Heart right ventricle (tissue), 16 donors: ENCODE measurements at regions not wholly inside any gene's neighbourhood (a gene's known extent, or its start where the extent isn't known, plus 50 kb on each side); places are given as distances from the start of the nearest gene placed in this dataset.
"Not testable (repeated sequence)": the region's sequence is repeated elsewhere in the genome, so short reads cannot be mapped to it uniquely, and the experiment has no call there.

Experiments
- ATAC-seq, 8 donors: fragments of 200-7000 bp; cut with Tn5 transposase; one replicate each; pipeline ENCODE4 v1.9.1; 2020; ENCODE audit warnings: mild to moderate bottlenecking in 8 of 8, moderate library complexity in 8 of 8, moderate number of reproducible peaks in 1 of 8
- DNase-seq, 2 donors: peaks; one replicate each; pipeline ENCODE4 v3.0.0-alpha.2; 2020
- H3K27ac ChIP-seq, 10 donors: fragments of 200-600 bp; sonication (generic) in 2 of 10; one replicate each; pipeline versions ENCODE4 v1.5.0 to v1.8.0; 2020 to 2022; ENCODE audit warnings: mild to moderate bottlenecking in 3 of 10
- H3K27me3 ChIP-seq, 7 donors: fragments of 200-600 bp; one replicate each; pipeline ENCODE4 v1.8.0; 2021 to 2022; ENCODE audit warnings: mild to moderate bottlenecking in 2 of 7
- H3K36me3 ChIP-seq, 9 donors: fragments of 200-600 bp; sonication (generic) in 1 of 9; one replicate each; pipeline versions ENCODE4 v1.5.0 to v1.8.0; 2020 to 2022; ENCODE audit warnings: mild to moderate bottlenecking in 2 of 9
- H3K4me1 ChIP-seq, 9 donors: fragments of 200-600 bp; sonication (generic) in 1 of 9; one replicate each; pipeline versions ENCODE4 v1.5.0 to v1.8.0; 2020 to 2022; ENCODE audit warnings: mild to moderate bottlenecking in 4 of 9
- H3K4me3 ChIP-seq, 10 donors: fragments of 200-600 bp; sonication (generic) in 2 of 10; one replicate each; pipeline versions ENCODE4 v1.5.0 to v1.8.0; 2020 to 2022; ENCODE audit warnings: mild to moderate bottlenecking in 7 of 10, moderate library complexity in 2 of 10
- H3K9me3 ChIP-seq, 11 donors: fragments of 200-600 bp in 10 of 11; sonication (generic) in 2 of 11; one replicate each; pipeline versions ENCODE4 v1.5.0 to v1.8.0; 2013 to 2022; ENCODE audit warnings: mild to moderate bottlenecking in 2 of 11, control low read depth in 1 of 11, moderate library complexity in 1 of 11
- CTCF ChIP-seq, 9 donors: fragments of 200-600 bp; sonication (generic) in 2 of 9; IDR thresholded peaks; one replicate each; pipeline versions ENCODE4 v1.5.0 to v1.8.0; 2021 to 2022; ENCODE audit warnings: antibody characterized with exemption in 9 of 9, mild to moderate bottlenecking in 5 of 9, moderate library complexity in 1 of 9
- WGBS, 2 donors: extraction: QIAGEN DNeasy Blood & Tissue Kit; methylation state at CpG; one replicate each; pipeline ENCODE4 v1.1.7; 2013; ENCODE audit warnings: inconsistent platforms in 1 of 2; 5-methylcytosine and 5-hydroxymethylcytosine counted together
- intact Hi-C, 10 donors: fragments of 100-400 bp; cut with DNase I; formaldehyde crosslinking; loops; one replicate each; pipeline versions ENCODE4 v1.11.1 to v1.14.2; 2022
- donor health status: Arrhythmogenic right ventricular cardiomyopathy.
- donor health status: ischemic (EF 13 %, LVEDD 7.1; RV severe dilation, severe dysfunction).
- donor health status: healthy with polysubstance abuse.
- donor health status: DM: no; HTN: yes; CAD: no.
- donor health status: DM: no; HTN: no; CAD: no.
- donor health status: ischemic (EF 25% LVEDD 6.9; RV normal size, moderate dysfunction).
- donor health status: ischemic (EF 25% LVEDD 5.7; RV mildly dilated, moderate dysfunction).
- donor health status: healthy.
- donor health status: DM: yes; HTN: yes; CAD: no.
- donor health status: Ischemic cardiomyopathy.
- donor health status: ischemic (EF 35%, LVEDD 5.7; RV mildly dilated, moderate dysfunction).
- donor health status: nonischemic (EF 11% LVEDD 7.7; RV severe dilation, severe dysfunction).
- donor health status: DM: yes; HTN: yes; CAD: no.
- donor health status: PGD.
- donor health status: ischemic (EF 29% LVEDD 5.4; RV normal size, mild dysfunction).
- donor health status: nonischemic (EF 23%, LVEDD 6.1; RV moderate dilation, normal function).

- 21 to 40% methylated on average over 44 of the region's 44 CpGs for WGBS, 2 donors
- intact Hi-C loops, result no loop called here
- peak in 1 of 8 donors; percentile 25 for ATAC-seq
- TF ChIP-seq CTCF (IDR thresholded peaks at IDR 0.05), result no peak
- H3K4me3 ChIP-seq, result peak overlapping the region in 2 of 10 donors; percentile 14 to 18
- H3K27ac ChIP-seq, result no peak overlapping the region
- no peaks in the 10 kb centered on the region for H3K4me1 ChIP-seq
- H3K36me3 ChIP-seq, result no peaks in the 10 kb centered on the region
- no peak for DNase-seq
- H3K9me3 ChIP-seq, result peaks cover 0 to 99% (median 65%) of the 10 kb centered on the region in 11 donors
- H3K27me3 ChIP-seq, result no peaks in the 10 kb centered on the region
Observed at GRCh38 chr7:56447864-56448693, 331.9 kb upstream of the NUPR2 start.

GRCh38 chr7:56420528-56420927 lies 304.3 kb upstream of the NUPR2 start:
- ATAC-seq, H3K27me3 ChIP-seq, intact Hi-C loops, H3K36me3 ChIP-seq, H3K4me1 ChIP-seq, DNase-seq, H3K4me3 ChIP-seq, H3K27ac ChIP-seq: not testable (repeated sequence)
- 83 to 95% methylated on average over 1 of the region's 1 CpG for WGBS, 2 donors
- peaks cover 0 to 26% (median 0%) of the 10 kb centered on the region in 11 donors for H3K9me3 ChIP-seq

GRCh38 chr7:56375173-56375572 lies 259.0 kb upstream of the NUPR2 start:
- intact Hi-C loops, result no loop called here
- TF ChIP-seq CTCF (IDR thresholded peaks at IDR 0.05), result no peak
- H3K9me3 ChIP-seq, result peaks cover 0 to 18% (median 4%) of the 10 kb centered on the region in 11 donors

GRCh38 chr7:56374666-56375065 lies 258.4 kb upstream of the NUPR2 start:
- peaks cover 0 to 18% (median 4%) of the 10 kb centered on the region in 11 donors for H3K9me3 ChIP-seq
- H3K4me3 ChIP-seq, H3K27ac ChIP-seq, H3K27me3 ChIP-seq, ATAC-seq, H3K4me1 ChIP-seq, DNase-seq, H3K36me3 ChIP-seq, intact Hi-C loops: not testable (repeated sequence)
- 92 to 95% methylated on average over 17 to 21 of the region's 25 CpGs for WGBS, 2 donors

More at GRCh38 chr7:56375173-56375572, 259.0 kb upstream of the NUPR2 start:
- H3K4me1 ChIP-seq, result no peaks in the 10 kb centered on the region
- H3K4me3 ChIP-seq, result no peak overlapping the region
- H3K27me3 ChIP-seq, result no peaks in the 10 kb centered on the region
- 84 to 87% methylated on average over 16 to 18 of the region's 18 CpGs for WGBS, 2 donors
- ATAC-seq (no peak), DNase-seq (no peak)
- H3K36me3 ChIP-seq, result no peaks in the 10 kb centered on the region
- H3K27ac ChIP-seq, result no peak overlapping the region

- intact Hi-C loops, H3K4me3 ChIP-seq, ATAC-seq, H3K27ac ChIP-seq, H3K4me1 ChIP-seq, H3K27me3 ChIP-seq, H3K36me3 ChIP-seq: not testable (repeated sequence)
- H3K9me3 ChIP-seq, result peaks cover 0 to 21% (median 4%) of the 10 kb centered on the region in 11 donors
- peak; percentile 79 to 84 for DNase-seq
- 90 to 95% methylated on average over 11 to 14 of the region's 24 CpGs for whole genome bisulfite sequencing, 2 donors
Observed at GRCh38 chr7:56373314-56373713, 257.1 kb upstream of the NUPR2 start.

GRCh38 chr7:56371792-56372191 lies 255.6 kb upstream of the NUPR2 start:
- H3K4me1 ChIP-seq, H3K36me3 ChIP-seq, ATAC-seq, H3K27ac ChIP-seq, H3K4me3 ChIP-seq, intact Hi-C loops, H3K27me3 ChIP-seq: not testable (repeated sequence)
- WGBS, 2 donors, result 93 to 95% methylated on average over 14 to 15 of the region's 27 CpGs
- H3K9me3 ChIP-seq, result peaks cover 0 to 27% (median 4%) of the 10 kb centered on the region in 11 donors
- DNase-seq, result peak in 1 of 2 donors; percentile 56

GRCh38 chr7:56370208-56370872 lies 254.1 kb upstream of the NUPR2 start:
- H3K27me3 ChIP-seq, intact Hi-C loops, H3K36me3 ChIP-seq, H3K4me3 ChIP-seq, H3K27ac ChIP-seq, H3K4me1 ChIP-seq, ATAC-seq, DNase-seq: not testable (repeated sequence)
- H3K9me3 ChIP-seq, result peaks cover 0 to 36% (median 4%) of the 10 kb centered on the region in 11 donors
- WGBS, 2 donors, result 93 to 94% methylated on average over 7 to 8 of the region's 43 CpGs

GRCh38 chr7:56367914-56368313 lies 251.7 kb upstream of the NUPR2 start:
- intact Hi-C loops, ATAC-seq: not testable (repeated sequence)
- WGBS, 2 donors, result 91 to 95% methylated on average over 15 to 19 of the region's 19 CpGs

GRCh38 chr7:56367411-56367810 lies 251.2 kb upstream of the NUPR2 start:
- H3K27me3 ChIP-seq, H3K27ac ChIP-seq, H3K4me3 ChIP-seq, H3K4me1 ChIP-seq, H3K36me3 ChIP-seq, intact Hi-C loops, ATAC-seq: not testable (repeated sequence)
- WGBS, 2 donors, result 94% methylated on average over 20 to 24 of the region's 24 CpGs
- H3K9me3 ChIP-seq, result peaks cover 0 to 25% (median 0%) of the 10 kb centered on the region in 11 donors
- peak in 1 of 2 donors; percentile 30 for DNase-seq

More at GRCh38 chr7:56367914-56368313, 251.7 kb upstream of the NUPR2 start:
- not testable (repeated sequence) for DNase-seq, H3K27me3 ChIP-seq, H3K4me1 ChIP-seq, H3K4me3 ChIP-seq, H3K27ac ChIP-seq, H3K36me3 ChIP-seq
- H3K9me3 ChIP-seq, result peaks cover 0 to 25% (median 0%) of the 10 kb centered on the region in 11 donors
